ENCODE measurements at regions not wholly inside any gene's neighbourhood (a gene's known extent, or its start where the extent isn't known, plus 50 kb on each side); places are given as distances from the start of the nearest gene placed in this dataset.

- intact Hi-C loops (cut with DNase I): loop anchor here (10.0 kb wide), 1 partner anchor 289 kb away; no protein-coding TSS in a partner anchor
- no peak for FAIRE-seq
- DNase-seq: no peak
- Histone ChIP-seq H3K9me3 (ENCODE audit: control insufficient read depth in 2 of 3, insufficient read depth in 1 of 3, low read length in 3 of 3) (no peaks in the 10 kb centered on the region), H3K4me3 (ENCODE audit: low read length in 3 of 3) (no peak overlapping the region), H3K27me3 (ENCODE audit: control insufficient read depth, insufficient read depth, low read length) (no peaks in the 10 kb centered on the region), H3K4me1 (ENCODE audit: control insufficient read depth in 2 of 3, insufficient read depth in 2 of 3, low read depth in 1 of 3, low read length in 3 of 3) (no peaks in the 10 kb centered on the region), H3K27ac (ENCODE audit: low read depth in 2 of 2, low read length in 2 of 2) (no peak overlapping the region), H3K36me3 (ENCODE audit: control insufficient read depth in 2 of 3, insufficient read depth in 3 of 3, low read length in 3 of 3) (no peaks in the 10 kb centered on the region), H3K9ac (ENCODE audit: low read length in 3 of 3) (no peak overlapping the region)
- TF ChIP-seq, protein P1, sequence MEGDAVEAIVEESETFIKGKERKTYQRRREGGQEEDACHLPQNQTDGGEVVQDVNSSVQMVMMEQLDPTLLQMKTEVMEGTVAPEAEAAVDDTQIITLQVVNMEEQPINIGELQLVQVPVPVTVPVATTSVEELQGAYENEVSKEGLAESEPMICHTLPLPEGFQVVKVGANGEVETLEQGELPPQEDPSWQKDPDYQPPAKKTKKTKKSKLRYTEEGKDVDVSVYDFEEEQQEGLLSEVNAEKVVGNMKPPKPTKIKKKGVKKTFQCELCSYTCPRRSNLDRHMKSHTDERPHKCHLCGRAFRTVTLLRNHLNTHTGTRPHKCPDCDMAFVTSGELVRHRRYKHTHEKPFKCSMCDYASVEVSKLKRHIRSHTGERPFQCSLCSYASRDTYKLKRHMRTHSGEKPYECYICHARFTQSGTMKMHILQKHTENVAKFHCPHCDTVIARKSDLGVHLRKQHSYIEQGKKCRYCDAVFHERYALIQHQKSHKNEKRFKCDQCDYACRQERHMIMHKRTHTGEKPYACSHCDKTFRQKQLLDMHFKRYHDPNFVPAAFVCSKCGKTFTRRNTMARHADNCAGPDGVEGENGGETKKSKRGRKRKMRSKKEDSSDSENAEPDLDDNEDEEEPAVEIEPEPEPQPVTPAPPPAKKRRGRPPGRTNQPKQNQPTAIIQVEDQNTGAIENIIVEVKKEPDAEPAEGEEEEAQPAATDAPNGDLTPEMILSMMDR (IDR thresholded peaks at IDR 0.05; ENCODE audit: borderline replicate concordance, extremely low read depth, insufficient read depth): no peak
Observed at GRCh38 chr6:132213732-132214131, 187.5 kb downstream of the MOXD1 start.

DNA sequence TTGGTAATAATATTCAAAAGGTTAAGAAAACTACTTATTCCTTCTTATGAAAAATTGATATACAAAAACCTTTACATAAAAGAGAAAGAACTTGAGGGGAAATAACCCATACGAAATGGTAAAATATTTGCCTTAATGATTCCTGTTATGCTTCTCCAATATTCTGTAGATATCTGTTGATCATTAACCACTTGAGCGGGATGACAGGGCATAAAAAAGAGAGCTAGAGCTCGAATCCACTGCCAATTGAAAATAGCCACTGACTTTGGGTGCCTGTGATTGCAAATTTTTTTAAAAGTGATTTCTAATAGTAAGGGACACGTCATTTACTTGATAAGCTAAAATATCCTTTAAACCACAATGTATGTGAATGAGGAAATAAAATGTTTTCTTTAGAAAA is 188.1 kb downstream of the MOXD1 start:
- Histone ChIP-seq H3K36me3 (ENCODE audit: control insufficient read depth in 2 of 3, insufficient read depth in 3 of 3, low read length in 3 of 3) (no peaks in the 10 kb centered on the region), H3K4me1 (ENCODE audit: control insufficient read depth in 2 of 3, insufficient read depth in 2 of 3, low read depth in 1 of 3, low read length in 3 of 3) (no peaks in the 10 kb centered on the region), H3K4me3 (ENCODE audit: low read length in 3 of 3) (no peak overlapping the region), H3K9me3 (ENCODE audit: control insufficient read depth in 2 of 3, insufficient read depth in 1 of 3, low read length in 3 of 3) (no peaks in the 10 kb centered on the region), H3K27me3 (ENCODE audit: control insufficient read depth, insufficient read depth, low read length) (no peaks in the 10 kb centered on the region), H3K27ac (ENCODE audit: low read depth in 2 of 2, low read length in 2 of 2) (no peak overlapping the region), H3K9ac (ENCODE audit: low read length in 3 of 3) (no peak overlapping the region)
- TF ChIP-seq, protein P1 (IDR thresholded peaks at IDR 0.05; ENCODE audit: borderline replicate concordance, extremely low read depth, insufficient read depth): no peak
- intact Hi-C loops (cut with DNase I): loop anchor here (10.0 kb wide), 1 partner anchor 288 kb away; no protein-coding TSS in a partner anchor
- FAIRE-seq (no peak), DNase-seq (no peak)

GRCh38 chr6:132210886-132211563 is 190.2 kb downstream of the MOXD1 start:
- FAIRE-seq: no peak

More at GRCh38 chr6:132210886-132211563, 190.2 kb downstream of the MOXD1 start:
- no peaks in the 10 kb centered on the region for H3K4me1 ChIP-seq (ENCODE audit: control insufficient read depth in 2 of 3, insufficient read depth in 2 of 3, low read depth in 1 of 3, low read length in 3 of 3)
- no peaks in the 10 kb centered on the region for H3K9me3 ChIP-seq (ENCODE audit: control insufficient read depth in 2 of 3, insufficient read depth in 1 of 3, low read length in 3 of 3)
- intact Hi-C loops (cut with DNase I): loop anchor here (10.0 kb wide), 1 partner anchor 286 kb away; no protein-coding TSS in a partner anchor
- H3K4me3 ChIP-seq (ENCODE audit: low read length in 3 of 3): no peak overlapping the region
- H3K36me3 ChIP-seq (ENCODE audit: control insufficient read depth in 2 of 3, insufficient read depth in 3 of 3, low read length in 3 of 3): no peaks in the 10 kb centered on the region
- H3K9ac ChIP-seq (ENCODE audit: low read length in 3 of 3): no peak overlapping the region
- no peak overlapping the region for H3K27ac ChIP-seq (ENCODE audit: low read depth in 2 of 2, low read length in 2 of 2)
- H3K27me3 ChIP-seq (ENCODE audit: control insufficient read depth, insufficient read depth, low read length): no peaks in the 10 kb centered on the region
- TF ChIP-seq, protein P1 (IDR thresholded peaks at IDR 0.05; ENCODE audit: borderline replicate concordance, extremely low read depth, insufficient read depth): no peak
- DNase-seq: no peak

Measured in kidney (tissue), 13 donors.